GM21529 (cell line): ENCODE measurements at regions not wholly inside any gene's neighbourhood (a gene's known extent, or its start where the extent isn't known, plus 50 kb on each side); places are given as distances from the start of the nearest gene placed in this dataset.

Source experiments
- ATAC-seq: cut with Tn5 transposase; IDR thresholded peaks from one replicate; pipeline ENCODE4 v1.9.1; 2021; ENCODE audit not compliant: unreplicated experiment

DNA sequence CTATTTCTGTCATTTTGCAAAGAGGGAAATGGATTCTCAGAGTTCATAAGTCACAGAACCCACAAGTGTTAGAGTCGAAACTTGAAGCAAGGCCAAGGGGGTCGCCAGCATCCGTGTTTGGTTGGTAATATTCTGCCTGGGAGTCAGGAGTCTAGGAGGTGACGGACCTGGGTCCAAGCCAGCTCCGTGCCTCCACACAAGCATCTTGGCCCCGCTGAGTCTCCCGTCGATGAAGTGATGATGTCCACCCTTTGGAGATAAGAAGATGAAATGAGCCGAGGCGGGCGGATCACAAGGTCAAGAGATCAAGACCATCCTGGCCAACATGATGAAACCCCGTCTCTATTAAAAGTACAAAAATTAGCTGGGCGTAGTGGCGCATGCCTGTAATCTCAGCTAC, 53.2 kb upstream of the TNRC6C start:
- ATAC-seq = no peak

DNA sequence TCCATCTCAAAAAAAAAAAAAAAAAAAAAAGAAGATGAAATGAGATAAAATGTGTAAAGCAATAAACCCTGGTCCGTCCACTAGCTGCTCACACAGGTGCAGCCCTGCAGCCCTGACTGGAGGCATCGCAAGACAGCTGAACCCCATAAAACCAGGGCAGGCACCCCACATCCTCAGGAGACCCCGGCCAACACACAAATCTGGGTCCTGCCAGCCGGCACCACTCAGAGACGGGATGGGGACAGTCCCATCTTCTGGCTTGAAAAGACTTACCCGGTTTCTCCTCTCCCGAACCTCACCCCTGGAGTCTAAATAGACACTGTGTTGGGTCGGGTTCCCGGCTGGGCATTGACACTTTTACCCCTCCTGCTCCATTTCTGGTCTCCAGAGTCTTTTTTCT, 52.7 kb upstream of the TNRC6C start:
- ATAC-seq = no peak

DNA sequence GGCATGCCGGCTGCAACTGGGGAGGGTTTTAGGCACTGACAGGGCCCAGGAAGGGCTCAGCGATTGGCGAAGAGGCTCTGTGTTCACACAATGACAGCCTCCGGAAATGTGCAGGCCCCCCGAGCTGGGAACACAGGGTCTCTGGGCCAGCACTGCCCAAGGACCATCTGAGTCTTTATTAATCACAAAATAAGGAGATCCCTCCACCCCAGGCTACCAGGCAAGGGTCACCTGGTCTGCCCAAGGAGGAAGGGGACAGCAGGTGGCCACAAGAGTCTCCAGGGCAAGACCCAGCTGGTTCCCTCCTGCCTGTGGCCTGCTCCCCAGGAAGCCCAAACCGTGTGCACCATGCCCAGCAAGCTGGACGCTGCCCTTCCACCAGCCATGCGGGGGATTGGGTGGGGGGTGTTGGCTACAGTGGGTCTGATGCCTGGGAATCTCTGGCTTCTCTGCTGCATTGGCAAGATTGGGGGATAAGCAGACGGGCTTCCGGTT, 52.1 kb upstream of the TNRC6C start:
- no peak for ATAC-seq

DNA sequence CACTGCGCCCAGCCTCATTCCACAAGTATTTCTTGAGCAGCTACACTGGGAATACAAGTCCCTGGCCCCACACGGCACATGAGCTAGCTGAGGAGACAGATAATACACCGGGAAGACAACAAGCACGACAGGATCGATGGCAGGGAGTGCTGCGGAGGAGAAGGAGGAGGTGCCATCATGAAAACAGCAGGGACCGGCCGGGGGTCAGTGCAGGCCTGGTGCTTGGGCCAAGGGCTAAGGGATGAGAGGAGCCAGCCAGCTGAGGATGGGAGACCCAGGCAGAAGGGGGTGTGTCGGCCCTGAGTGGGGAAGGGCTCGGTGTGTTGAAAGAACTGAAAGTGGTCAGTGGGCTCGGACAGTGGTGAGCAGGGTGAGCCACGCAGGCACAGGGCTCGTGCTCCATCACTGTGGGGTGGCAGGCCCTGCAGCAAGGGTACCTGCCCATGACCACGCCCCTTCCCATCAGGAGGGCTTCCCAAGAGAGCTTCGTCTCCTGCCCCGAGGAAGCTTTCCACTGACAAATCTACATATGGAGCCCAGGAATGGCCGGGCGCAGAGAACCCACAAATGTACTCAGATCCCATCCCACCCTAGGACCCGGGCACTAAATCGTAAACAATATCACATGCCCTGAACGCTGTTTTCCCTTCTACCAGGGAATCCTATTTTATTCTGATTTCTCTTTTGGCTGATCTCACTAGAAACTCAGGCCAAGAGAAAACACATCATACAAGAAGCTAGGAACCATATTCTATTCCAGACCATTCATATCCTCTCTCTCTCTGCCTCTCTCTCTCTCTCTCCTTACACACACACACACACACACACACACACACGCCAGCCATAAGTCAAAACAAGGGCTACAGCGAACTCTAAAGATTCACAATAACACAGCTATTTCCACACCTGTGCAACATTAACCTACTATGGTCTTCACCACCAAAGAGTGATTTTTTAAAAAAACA, 50.7 kb upstream of the TNRC6C start:
- no peak for ATAC-seq

DNA sequence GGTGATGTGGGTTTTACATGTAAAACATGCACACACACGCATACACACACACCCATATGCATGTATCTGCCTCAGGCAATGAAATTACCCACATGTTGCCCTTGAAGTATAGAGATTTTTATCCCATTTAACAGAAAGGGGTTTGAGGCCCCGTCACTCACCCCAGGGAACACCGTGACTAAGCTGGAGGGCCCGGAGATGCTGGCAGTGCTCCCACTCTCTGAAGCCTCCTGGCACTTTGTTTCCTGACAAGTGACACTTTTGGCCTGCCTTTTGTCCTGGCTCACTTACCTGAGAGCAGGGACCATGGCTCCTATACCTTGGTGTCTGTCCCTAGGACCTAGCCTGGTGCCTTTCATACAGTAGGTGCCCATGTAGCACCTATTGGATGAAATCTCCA, 50.0 kb upstream of the TNRC6C start:
- ATAC-seq = no peak
